ENCODE measurements at regions not wholly inside any gene's neighbourhood (a gene's known extent, or its start where the extent isn't known, plus 50 kb on each side); places are given as distances from the start of the nearest gene placed in this dataset.

DNA sequence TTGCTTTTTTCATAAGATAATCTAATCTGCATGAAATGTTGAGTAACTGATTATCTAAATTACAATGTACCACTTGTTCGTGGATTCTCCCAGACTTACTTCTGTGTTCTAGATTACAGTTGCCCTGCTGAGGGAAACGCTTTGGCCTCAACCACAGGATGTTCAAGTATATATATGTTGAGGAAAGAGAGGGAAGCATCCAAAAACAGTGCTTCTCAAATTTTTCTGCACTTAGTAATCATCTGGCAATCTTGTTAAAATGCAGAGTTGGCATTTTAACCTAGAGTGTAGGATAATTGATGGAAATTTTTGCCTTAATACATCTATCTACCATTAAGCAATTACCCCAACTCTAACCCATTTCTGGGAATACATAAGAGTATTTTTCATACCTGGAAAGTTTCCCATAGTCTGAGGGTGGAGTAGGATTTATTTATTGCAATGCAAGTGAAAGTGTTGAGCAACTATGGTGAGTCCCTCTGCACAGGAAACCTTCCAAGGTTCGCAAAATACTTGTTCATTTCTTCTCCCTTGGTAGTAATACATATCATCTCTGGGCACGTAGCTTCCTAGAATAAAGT lies 59.6 kb upstream of the C1GALT1 start:
- DNase-seq, result no peak

DNA sequence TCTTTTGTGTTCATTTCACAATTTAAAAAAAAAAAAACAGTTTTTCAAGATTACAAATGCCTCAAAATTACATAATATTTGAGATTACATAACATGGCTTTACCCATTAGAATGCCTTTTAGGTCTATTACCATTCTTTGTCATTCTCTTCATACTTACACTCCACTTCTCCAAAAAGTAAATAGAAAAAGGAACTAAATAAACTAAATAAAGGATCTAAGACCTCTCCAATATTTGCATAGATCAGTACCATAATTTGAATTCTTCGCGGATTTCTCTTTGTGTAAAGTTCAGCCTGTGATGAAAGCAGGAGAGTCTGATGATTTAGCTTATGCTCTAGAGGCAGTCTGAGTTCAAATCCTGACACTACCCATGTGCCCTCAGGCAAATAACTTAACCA lies 56.4 kb upstream of the C1GALT1 start:
- DNase-seq, result no peak

GRCh38 chr7:7127773-7128172 lies 54.6 kb upstream of the C1GALT1 start:
- DNase-seq, result no peak

- DNase-seq, result no peak
These were observed 53.0 kb upstream of the C1GALT1 start for GRCh38 chr7:7129381-7129780.

DNA sequence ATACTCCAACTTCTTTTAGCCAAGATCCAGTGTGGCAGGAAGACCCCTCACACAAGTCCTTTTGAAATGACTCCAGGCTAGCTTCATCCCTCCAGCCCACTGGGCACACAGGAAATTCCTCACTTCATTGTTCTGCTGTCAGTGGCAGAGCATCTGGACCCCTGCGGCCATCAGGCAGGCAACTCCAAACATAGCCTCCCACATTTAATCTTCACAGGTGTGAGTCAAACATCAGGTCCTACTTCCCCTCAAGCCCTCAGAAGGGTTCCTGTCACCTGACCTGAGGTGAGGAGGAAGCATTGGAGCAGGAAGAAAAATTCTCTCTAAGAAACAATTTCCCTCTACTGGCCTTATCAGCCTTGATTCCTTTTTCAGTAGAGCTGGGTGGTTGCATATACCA lies 51.1 kb upstream of the C1GALT1 start:
- DNase-seq, result no peak
